HG02885 (cell line): ENCODE measurements at regions not wholly inside any gene's neighbourhood (a gene's known extent, or its start where the extent isn't known, plus 50 kb on each side); places are given as distances from the start of the nearest gene placed in this dataset.
"Not testable (repeated sequence)": the region's sequence is repeated elsewhere in the genome, so short reads cannot be mapped to it uniquely, and the experiment has no call there.

Experiments used
- ATAC-seq: cut with Tn5 transposase; IDR thresholded peaks from one replicate; pipeline ENCODE4 v1.9.1; 2021; ENCODE audit warnings: mild to moderate bottlenecking; ENCODE audit not compliant: unreplicated experiment, poor library complexity

DNA sequence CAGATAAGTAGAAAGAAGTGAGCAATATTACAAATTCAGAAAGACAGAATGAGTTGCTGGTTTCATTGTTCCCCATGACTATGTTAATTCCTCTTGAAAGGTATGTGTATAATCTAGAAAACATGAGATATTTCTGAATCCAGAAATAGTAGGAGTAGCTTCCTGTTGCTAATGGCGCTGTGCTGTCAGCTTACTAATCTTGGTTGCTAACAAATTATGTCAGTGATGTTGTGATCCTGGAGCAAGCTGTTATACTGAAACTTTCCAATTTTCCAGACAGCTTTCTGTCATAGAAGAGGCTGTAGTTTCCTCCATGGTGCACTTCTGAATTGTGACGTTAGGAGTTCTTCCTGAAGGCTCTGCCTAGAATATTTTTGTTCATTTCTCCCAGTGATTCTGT is 372.3 kb downstream of the USP25 start:
- ATAC-seq = no peak

DNA sequence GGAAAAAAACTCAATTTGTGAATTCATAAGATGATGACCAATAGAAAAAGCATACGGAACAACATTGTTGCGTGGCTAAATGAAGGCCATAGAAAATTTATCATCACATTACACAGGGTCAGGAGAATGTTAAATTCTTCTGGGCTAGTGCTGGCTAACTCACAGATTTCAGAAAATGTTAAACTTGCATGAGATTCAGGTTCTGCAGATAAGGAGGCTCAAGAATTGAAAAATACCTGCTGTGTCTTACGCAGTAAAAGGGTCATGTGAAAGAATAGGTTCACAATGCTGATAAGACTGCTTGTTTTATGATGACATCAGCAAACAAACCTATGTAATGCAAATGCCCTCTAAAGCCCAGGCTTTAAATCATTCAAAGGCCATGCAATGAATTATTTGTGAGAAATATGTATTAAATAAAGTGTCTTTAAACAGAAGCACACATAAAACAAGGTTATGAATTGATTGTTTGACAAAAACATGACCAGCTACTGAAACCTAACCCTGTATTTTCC is 378.8 kb downstream of the USP25 start:
- no peak for ATAC-seq

DNA sequence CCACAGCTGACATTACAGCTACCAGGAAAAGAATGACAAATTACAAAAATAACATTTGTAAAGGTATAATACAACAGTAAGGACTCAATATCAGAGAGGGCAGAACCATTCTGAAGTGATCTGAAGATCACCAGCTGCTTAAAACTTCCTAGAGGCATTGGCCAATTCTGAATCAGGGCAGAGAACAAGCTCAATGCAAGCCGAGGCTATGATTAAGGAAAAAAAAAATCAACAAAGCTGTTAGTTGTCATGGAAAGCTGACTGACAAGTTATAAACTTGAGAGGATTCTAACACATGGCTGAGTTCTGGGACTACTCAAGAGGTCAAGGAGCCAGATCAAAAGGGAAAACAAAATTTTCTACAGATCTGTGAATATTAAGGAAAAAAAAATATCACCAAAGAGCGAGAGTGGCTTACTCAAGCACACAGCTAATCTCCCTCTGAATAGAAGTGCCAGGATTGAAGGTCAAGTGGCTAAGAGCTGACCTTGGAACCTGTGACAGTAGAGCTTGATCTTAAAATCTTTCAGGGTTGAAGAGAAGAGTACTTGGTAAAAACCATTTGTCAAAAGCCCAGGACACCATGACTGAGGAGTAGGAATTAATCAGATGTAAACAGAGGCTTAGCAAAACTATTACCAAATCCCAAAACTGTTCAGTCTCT is 383.4 kb downstream of the USP25 start:
- ATAC-seq = no peak

DNA sequence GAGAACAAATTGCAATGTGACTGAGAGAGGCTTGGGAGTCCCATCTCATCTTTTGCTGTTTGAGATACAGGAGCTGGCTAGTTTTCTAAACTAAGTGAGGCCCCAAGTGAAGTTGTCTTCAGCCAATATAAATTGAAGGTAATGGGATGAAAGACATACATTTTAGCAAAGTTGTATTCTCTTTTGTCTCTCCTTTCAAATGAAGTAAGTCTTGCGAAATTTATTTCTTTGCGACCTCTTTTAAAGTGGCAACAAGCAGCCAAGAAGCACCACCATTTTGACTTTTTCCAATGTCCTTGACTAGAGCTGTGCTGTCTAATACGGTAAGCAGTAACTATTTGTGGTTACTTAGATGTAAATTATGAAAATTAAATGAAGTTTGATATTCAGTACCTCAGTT is 385.7 kb downstream of the USP25 start:
- ATAC-seq = no peak

DNA sequence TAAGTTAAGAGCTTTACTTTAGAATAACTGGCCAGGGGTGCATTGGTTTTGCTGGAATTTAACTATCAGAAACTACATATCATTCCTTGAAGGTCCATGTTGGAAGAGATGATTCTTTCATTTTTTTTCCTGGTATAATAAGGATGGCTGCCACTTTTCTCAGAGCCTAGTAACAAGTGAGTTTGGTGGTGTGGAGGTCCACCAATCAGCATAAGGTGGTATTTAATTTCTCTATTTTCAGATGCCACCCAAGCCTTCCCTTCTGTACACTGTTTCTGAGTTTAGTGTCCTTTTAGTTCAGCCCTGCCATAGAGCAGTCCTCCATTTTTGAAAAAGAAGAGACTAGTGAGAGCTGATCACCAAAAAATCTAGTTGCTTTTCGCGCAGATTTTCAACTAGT is 386.3 kb downstream of the USP25 start:
- no peak for ATAC-seq

DNA sequence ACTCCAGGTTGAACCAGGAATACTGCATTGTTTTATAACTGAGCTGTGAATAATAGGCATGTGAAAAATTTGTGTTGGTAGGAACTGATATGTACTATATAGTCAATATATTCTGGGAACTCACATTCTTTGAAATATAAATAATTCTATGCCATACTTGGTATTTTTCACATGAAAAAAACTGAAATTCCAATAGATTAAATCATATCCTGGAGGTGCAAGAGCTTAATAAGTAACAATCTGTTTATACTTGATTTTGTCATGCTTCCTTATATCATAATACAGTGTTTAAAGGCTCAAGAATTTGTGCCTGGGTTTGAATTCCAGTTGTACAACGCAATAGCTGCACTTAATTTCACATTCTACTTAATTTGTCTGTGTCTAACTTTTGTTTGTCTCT is 387.0 kb downstream of the USP25 start:
- no peak for ATAC-seq

DNA sequence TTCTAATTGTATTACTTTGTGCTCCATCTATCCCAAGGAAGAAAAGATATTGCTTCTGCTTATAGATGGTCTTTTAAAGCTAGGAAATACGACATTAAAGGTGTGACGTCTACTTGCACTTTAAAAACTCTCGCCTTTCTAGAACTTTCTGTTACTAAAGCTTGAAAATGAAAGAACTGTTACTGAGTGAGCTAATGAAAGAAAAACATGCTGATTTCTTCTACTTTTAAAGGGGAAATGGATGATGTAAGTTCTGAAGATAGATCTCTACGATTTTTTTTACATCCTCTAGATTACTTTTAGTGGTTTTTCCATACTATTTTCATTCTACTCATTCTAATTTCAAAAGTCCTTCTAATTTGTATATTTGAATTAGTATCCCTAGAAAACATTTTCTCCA is 387.5 kb downstream of the USP25 start:
- ATAC-seq = no peak

DNA sequence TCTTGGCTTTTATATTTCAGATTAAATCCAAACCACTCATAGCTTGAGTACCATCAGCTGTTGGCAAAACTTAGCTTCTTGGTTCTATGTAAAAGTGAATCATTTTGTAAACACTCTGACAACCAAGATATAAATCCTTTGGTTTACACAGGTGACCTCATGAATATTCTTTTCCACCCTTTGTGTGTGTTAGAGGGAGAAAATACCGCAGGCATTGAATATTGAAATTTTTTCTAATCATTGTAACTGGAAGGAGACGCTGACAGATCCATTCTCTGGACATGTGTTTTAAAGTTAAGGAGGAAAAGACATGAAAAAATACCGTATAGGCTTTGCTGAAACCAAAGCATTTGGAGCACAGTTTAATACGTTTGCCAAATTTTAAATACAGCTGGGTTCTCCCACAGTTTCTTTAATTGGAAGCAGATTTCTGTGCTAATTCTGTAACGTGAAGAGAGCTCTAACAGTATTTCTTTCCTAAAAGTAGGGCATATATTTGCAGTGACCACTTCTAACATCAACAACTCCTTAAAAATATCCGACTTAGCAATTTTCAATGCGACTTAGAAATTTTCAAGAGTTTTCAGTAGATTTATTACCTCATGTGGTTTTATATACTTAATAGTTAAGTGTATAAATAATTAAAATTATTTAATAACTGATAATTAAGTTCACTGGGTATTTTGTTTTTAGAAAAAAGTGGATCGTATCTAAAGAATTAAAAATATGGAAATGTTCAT is 388.2 kb downstream of the USP25 start:
- no peak for ATAC-seq

DNA sequence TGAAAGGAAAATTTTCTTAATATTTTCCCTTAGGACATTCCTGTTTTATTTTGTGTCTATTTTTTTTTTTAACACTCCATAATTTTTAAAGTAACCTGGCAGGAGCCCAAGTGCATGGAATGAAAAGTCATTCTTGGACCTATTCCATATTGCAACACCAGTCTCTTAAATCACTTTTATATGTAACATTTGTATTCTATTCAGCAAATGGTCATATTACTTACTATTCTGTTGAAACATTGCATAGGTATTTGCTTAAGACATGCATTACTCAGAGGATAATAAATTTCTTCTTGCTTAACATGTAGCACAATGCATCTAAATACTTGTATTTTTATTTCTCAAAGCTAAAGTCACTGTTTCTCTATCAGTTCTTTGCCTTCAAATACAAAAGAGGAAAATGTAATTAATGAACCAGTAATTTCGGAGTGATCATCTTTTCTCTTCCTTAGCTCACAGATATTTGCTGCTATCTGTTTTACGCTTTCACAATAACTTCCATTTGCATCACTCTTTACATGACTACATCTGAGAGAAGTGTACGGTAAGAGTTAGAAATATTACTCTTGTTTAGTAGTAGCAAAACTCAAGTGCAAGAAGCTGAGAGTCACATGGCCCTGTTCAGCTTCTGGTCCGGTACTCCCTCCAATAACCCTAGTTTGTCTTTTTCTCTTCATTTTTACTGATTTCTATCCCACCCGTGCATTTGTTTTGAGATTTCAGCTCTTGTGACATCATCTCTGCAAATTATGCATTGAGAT is 394.8 kb downstream of the USP25 start:
- ATAC-seq = no peak

DNA sequence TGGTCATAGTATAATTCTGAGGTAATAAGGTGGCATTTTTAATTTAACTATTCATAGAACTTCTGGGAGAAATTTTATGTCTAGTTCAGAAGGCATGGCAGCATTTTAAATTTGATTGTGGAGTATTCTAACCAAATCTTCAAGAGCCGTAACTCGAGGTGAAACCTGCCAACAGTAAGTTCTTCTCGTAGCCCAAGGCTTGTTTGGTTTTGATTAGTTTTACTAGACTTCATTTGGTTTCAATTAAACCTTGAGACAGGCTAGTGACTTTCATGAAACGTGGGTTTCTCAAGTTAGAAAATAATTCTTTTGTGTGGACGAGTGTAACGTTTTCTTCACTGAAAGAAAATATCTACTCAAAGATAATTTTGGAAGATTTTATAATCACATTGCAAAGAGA is 395.5 kb downstream of the USP25 start:
- no peak for ATAC-seq

DNA sequence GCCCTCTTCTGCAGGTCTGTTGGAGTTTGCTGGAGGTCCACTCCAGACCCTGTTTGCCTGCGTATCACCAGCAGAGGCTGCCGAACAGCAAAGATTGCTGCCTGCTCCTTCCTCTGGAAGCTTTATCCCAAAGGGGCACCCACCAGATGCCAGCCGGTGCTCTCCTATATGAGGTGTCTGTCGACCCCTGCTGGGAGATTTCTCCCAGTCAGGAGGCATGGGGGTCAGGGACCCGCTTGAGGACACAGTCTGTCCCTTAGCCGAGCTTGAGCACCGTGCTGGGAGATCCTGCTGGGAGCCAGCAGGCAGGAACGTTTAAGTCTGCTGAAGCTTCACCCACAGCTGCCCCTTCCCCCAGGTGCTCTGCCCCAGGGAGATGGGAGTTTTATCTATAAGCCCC is 402.7 kb downstream of the USP25 start:
- not testable (repeated sequence) for ATAC-seq

DNA sequence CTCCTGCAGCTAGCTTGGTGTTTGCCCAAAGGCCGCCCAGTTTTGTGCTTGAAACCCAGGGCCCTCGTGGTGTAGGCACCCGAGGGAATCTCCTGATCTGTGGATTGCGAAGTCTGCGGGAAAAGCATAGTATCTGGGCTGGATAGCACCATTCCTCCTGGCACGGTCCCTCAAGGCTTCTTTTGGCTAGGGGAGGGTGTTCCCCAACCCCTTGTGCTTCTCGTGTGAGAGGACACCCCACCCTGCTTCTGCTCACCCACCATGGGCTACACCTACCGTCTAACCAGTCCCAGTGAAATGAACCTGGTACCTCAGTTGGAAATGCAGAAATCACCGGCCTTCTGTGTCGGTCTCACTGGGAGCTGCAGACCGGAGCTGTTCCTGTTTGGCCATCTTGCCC is 403.5 kb downstream of the USP25 start:
- ATAC-seq = no peak

DNA sequence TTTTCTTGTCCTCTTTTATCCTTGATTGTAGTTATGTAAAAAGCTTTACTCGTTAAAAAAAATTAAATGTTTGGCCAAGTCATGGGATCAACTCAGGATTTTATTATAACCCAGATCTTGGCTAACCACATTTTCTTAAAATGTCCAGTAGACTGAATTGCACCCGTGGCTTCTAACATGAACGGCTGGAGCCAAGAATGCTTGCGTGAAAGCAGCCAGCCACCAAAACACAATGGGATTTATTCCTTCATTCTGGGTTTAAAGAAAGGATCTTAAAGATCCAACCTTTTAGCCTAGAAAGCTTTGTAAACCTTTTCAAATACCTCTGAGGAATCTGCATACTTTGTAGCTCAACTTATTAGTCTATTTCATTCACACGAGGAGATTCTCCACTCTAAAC is 404.4 kb downstream of the USP25 start:
- no peak for ATAC-seq

DNA sequence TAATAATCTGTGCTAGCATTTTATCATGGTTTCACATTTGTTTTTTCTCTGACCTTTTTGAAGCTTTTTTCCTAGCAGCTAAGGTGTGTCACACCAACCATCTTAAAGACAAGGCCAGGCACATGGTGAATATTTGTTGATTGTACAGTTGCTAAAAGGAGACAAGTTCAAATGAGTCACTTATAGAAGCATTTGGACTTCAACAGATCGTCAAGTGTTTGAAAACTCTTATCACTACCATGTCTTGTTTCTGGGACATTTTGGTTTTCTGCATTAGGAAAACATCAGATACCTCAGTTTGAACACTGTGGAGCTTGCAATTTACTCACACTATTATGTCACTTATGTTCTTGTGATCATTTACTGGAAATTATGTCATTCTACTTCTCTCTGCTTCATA is 407.3 kb downstream of the USP25 start:
- no peak for ATAC-seq

DNA sequence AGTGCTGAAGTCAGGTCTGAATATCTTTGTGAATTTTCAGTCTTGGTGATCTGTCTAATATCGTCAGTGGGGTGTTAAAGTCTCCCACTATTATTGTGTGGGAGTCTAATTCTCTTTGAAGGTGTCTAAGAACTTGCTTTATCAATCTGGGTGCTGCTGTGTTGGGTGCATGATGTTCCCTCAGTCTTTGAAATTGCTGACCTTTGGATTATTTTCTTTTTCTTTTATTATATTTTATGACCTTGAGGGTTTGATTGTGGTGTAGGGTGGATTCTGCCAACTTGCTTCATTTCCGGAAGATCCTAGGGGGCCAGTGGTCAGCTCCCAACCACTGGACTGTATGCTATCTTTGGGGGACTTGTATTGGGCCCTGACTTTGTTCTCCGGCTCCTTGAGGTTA is 415.3 kb downstream of the USP25 start:
- ATAC-seq = no peak

DNA sequence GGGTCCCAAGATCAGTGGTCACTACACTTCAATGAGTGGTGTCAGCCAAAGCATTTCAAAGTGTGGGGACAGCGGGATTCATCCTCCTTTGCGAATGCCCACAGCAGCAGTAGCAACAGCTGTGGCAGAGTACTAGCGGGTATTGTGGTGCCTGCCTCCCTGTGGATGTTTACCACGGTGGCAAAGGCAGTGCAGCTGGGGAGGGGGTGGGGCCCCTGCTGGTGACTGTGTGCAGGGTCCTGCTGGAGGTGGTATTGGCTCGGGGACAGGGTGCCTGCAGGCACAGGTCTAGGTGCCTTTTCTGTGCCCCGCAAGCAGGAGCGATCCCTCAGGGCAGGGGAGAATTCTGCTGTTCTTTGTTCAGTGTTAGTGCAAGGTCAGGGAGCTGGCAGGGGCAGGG is 415.7 kb downstream of the USP25 start:
- ATAC-seq = no peak

DNA sequence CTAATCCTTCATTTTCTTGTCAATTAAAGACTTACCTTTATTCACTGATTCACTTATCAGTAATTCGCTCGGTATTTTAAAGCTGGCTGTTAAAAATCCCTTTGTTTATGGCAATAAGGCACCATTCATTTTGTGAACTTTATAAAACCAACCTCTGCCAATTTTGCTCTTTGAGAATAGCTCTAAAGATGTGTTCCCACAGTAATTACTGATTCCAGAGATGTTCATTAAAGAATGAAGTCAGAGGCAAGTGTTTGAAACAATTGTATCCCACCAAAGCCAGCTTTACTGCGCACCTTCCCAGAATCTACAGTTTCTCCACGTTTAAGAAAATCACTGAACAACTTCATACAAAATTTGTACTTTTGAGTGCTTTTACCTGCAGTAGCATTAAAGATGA is 424.5 kb downstream of the USP25 start:
- no peak for ATAC-seq

DNA sequence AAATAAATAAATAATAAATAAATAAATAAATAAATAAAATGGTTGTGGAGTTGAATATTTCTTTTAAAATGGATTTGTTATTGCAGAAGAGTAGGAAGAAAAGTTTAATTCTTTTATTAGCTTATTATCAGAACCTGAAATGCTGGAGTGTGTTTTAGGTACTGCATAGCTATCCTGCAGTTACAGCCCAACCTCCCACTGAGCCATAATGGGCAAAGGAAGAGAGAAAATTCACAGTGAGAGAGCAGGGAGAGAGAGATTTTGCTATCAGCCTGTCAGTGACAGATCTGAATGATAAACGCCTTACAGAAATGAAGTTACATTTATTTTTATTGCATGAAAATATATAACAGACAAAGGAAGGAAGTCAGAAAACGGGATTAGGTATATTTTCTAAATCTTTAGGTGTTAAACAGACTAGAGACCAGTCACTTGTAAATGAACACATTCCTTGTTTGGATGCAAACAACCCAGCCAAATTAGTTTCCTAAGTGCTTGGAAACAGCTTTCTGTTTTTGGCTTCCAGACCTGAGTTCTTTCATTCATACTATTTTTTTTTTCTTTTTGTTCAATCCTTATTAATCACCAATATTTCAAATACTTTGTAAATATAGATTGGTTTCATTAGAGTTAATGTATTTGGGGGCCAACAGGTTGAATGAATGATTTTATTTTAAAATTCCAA is 425.3 kb downstream of the USP25 start:
- ATAC-seq = no peak

DNA sequence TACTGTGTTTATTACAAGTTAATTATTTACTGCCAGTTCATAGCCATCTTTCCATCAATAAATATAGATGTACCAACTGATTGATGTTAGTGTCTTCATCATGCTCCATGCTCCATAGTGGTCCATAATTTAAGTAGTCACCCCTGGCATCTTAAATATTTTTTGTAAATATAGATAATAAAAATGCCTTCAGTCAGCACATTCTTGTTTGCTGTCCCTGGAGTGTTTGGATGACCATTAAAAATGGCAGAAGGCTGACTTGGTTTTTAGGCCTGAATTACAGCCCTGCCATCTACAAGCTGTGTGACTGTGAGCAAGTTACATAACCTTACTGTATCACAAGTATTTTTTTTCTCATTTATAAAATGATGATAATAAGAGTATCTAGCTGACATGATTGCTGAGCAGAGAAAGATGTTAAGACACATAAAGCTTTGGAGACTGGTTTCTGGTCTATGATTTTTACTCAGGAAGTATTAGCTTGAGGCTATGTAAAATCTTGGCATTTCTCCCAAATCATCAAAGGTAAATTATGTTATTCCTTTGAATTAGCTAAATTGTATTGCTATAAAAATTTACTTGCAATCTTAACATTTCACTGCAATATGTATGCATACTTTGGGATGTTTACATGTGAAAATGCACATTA is 427.2 kb downstream of the USP25 start:
- no peak for ATAC-seq
